H1 (cell line): ENCODE measurements at regions not wholly inside any gene's neighbourhood (a gene's known extent, or its start where the extent isn't known, plus 50 kb on each side); places are given as distances from the start of the nearest gene placed in this dataset.

Source experiments
- CTCF ChIA-PET: fragments of 300-600 bp; sonication (Branson Sonifier 250); formaldehyde crosslinking; loops from one replicate; lab custom pipeline; 2021; ENCODE audit not compliant: partially characterized antibody; lab: Charles Lee
- POLR2A ChIA-PET: fragments of 300-600 bp; sonication (Branson Sonifier 250); formaldehyde crosslinking; loops from one replicate; lab custom pipeline; 2021; ENCODE audit warnings: inconsistent platforms; ENCODE audit not compliant: partially characterized antibody; lab: Charles Lee
- DNase-seq, 2 experiments: peaks; one replicate each; pipeline versions ENCODE4 v3.0.0 to v3.0.0-alpha.2; 2010 to 2022; ENCODE audit warnings: low spot score in 2 of 2, low read depth in 1 of 2, mixed read lengths in 1 of 2
- FAIRE-seq: peaks from 2 replicates; lab custom pipeline; 2011; peaks lifted over from hg19 to GRCh38; lab: Jason Lieb, UNC
- H2AFZ ChIP-seq: 2 replicates; pipeline ENCODE4 v1.8.1; 2012; ENCODE audit warnings: low read length, inconsistent platforms
- H2AK5ac ChIP-seq: 2 replicates; pipeline ENCODE4 v1.6.1; 2013; ENCODE audit warnings: low read depth, low read length
- H2BK120ac ChIP-seq: replicated peaks from 2 replicates; pipeline ENCODE3; 2013; ENCODE audit warnings: low read depth, low read length, inconsistent platforms
- H2BK12ac ChIP-seq: 2 replicates; pipeline ENCODE4 v1.6.1; 2013; ENCODE audit warnings: low read depth, low read length
- H2BK15ac ChIP-seq: 2 replicates; pipeline ENCODE4 v1.6.1; 2013; ENCODE audit warnings: low read length
- H2BK20ac ChIP-seq: 2 replicates; pipeline ENCODE4 v1.6.1; 2013; ENCODE audit warnings: low read length
- H2BK5ac ChIP-seq: 2 replicates; pipeline ENCODE4 v1.6.1; 2013; ENCODE audit warnings: low read depth, low read length
- H3K14ac ChIP-seq: 2 replicates; pipeline ENCODE4 v1.6.1; 2013; ENCODE audit warnings: inconsistent platforms; ENCODE audit not compliant: insufficient read length
- H3K18ac ChIP-seq: 2 replicates; pipeline ENCODE4 v1.6.1; 2013; ENCODE audit warnings: low read length; ENCODE audit errors: extremely low read depth
- H3K23ac ChIP-seq: 2 replicates; pipeline ENCODE4 v1.6.1; 2013; ENCODE audit warnings: inconsistent platforms; ENCODE audit not compliant: insufficient read length
- H3K23me2 ChIP-seq: 2 replicates; pipeline ENCODE4 v1.6.1; 2013; ENCODE audit warnings: low read depth, low read length
- H3K27ac ChIP-seq: 2 replicates; pipeline ENCODE4 v1.6.1; 2011; ENCODE audit warnings: low read depth, low read length, inconsistent platforms
- H3K27me3 ChIP-seq, 4 experiments: replicated peaks in 1 of 4; 1 replicate in 1 of 4; 2 replicates in 3 of 4; pipeline versions ENCODE4 v1.6.1 to v1.8.1; 2011 to 2013; ENCODE audit warnings: low read length in 3 of 4, mild to moderate bottlenecking in 3 of 4, inconsistent platforms in 2 of 4, mixed read lengths in 2 of 4, moderate library complexity in 1 of 4; ENCODE audit not compliant: control insufficient read depth in 3 of 4, insufficient read depth in 3 of 4; ENCODE audit errors: extremely low read depth in 1 of 4
- H3K36me3 ChIP-seq, 4 experiments: 2 replicates each; pipeline versions ENCODE4 v1.6.1 to v1.8.1; 2011 to 2013; ENCODE audit warnings: mild to moderate bottlenecking in 4 of 4, low read length in 3 of 4, moderate library complexity in 2 of 4, control low read depth in 1 of 4, inconsistent platforms in 1 of 4; ENCODE audit not compliant: insufficient read depth in 4 of 4, control insufficient read depth in 2 of 4
- H3K4ac ChIP-seq: replicated peaks from 2 replicates; pipeline ENCODE3; 2013; ENCODE audit warnings: low read length, low read depth, mixed read lengths, inconsistent platforms; ENCODE audit not compliant: insufficient read length
- H3K4me1 ChIP-seq, 4 experiments: replicated peaks in 1 of 4; 1 replicate in 1 of 4; 2 replicates in 3 of 4; pipeline versions ENCODE4 v1.6.1 to v1.8.1; 2011 to 2013; ENCODE audit warnings: low read length in 3 of 4, inconsistent platforms in 2 of 4, mixed read lengths in 1 of 4; ENCODE audit not compliant: insufficient read depth in 4 of 4, control insufficient read depth in 3 of 4
- H3K4me2 ChIP-seq, 2 experiments: 2 replicates each; pipeline versions ENCODE4 v1.6.1 to v1.8.1; 2011 to 2013; ENCODE audit warnings: low read depth in 2 of 2, low read length in 2 of 2, control low read depth in 1 of 2, inconsistent platforms in 1 of 2, mild to moderate bottlenecking in 1 of 2; ENCODE audit not compliant: insufficient read depth in 1 of 2
- H3K4me3 ChIP-seq, 4 experiments: fragments of 200-600, 300-600 bp in 1 of 4; sonication (generic), shearing (Covaris generic), sonication (Bioruptor Twin) in 1 of 4; 2 replicates each; pipeline versions ENCODE4 v1.5.1 to v1.8.1; 2011 to 2016; ENCODE audit warnings: low read length in 4 of 4, low read depth in 3 of 4, control low read depth in 2 of 4, inconsistent platforms in 2 of 4, mild to moderate bottlenecking in 2 of 4, mixed read lengths in 1 of 4, moderate library complexity in 1 of 4; ENCODE audit not compliant: insufficient read depth in 2 of 4; ENCODE audit errors: extremely low read depth in 1 of 4
- H3K56ac ChIP-seq: replicated peaks from 2 replicates; pipeline ENCODE3; 2013; ENCODE audit warnings: low read depth, mild to moderate bottlenecking, mixed read lengths, low read length, inconsistent platforms; ENCODE audit not compliant: insufficient read length
- H3K79me1 ChIP-seq: 2 replicates; pipeline ENCODE4 v1.6.1; 2013; ENCODE audit warnings: low read depth, low read length, control low read depth
- H3K79me2 ChIP-seq, 2 experiments: 2 replicates each; pipeline versions ENCODE4 v1.6.1 to v1.8.1; 2012 to 2013; ENCODE audit warnings: low read length in 2 of 2, mild to moderate bottlenecking in 2 of 2, inconsistent platforms in 1 of 2; ENCODE audit not compliant: insufficient read depth in 2 of 2, control insufficient read depth in 1 of 2
- H3K9ac ChIP-seq, 4 experiments: replicated peaks in 1 of 4; 1 replicate in 1 of 4; 2 replicates in 3 of 4; pipeline versions ENCODE4 v1.6.1 to v1.8.1; 2011 to 2013; ENCODE audit warnings: low read depth in 3 of 4, low read length in 3 of 4, control low read depth in 2 of 4, mild to moderate bottlenecking in 2 of 4, moderate library complexity in 2 of 4, inconsistent platforms in 1 of 4; ENCODE audit errors: extremely low read depth in 1 of 4
- H3K9me3 ChIP-seq, 2 experiments: 2 replicates each; pipeline versions ENCODE4 v1.6.1 to v1.8.1; 2012 to 2013; ENCODE audit warnings: mild to moderate bottlenecking in 2 of 2, moderate library complexity in 2 of 2, control low read depth in 1 of 2, inconsistent platforms in 1 of 2, low read depth in 1 of 2, low read length in 1 of 2, mixed read lengths in 1 of 2; ENCODE audit not compliant: insufficient read depth in 2 of 2
- H4K20me1 ChIP-seq, 2 experiments: replicated peaks in 1 of 2; 2 replicates each; pipeline versions ENCODE3 to v1.8.1; 2011 to 2013; ENCODE audit warnings: inconsistent platforms in 2 of 2, low read length in 2 of 2, mild to moderate bottlenecking in 1 of 2; ENCODE audit not compliant: insufficient read depth in 2 of 2, control insufficient read depth in 1 of 2
- H4K5ac ChIP-seq: 2 replicates; pipeline ENCODE4 v1.6.1; 2013; ENCODE audit warnings: low read length, low read depth, mixed read lengths, inconsistent platforms; ENCODE audit not compliant: insufficient read length
- H4K8ac ChIP-seq: 2 replicates; pipeline ENCODE4 v1.8.0; 2013; ENCODE audit warnings: mild to moderate bottlenecking, moderate library complexity, low read length, inconsistent platforms; ENCODE audit not compliant: insufficient read depth; ENCODE audit errors: extremely low read depth
- H4K91ac ChIP-seq: replicated peaks from 2 replicates; pipeline ENCODE3; 2013; ENCODE audit warnings: low read length, mixed read lengths, inconsistent platforms; ENCODE audit not compliant: insufficient read length
- ATF2 ChIP-seq: IDR thresholded peaks from 2 replicates; pipeline ENCODE4 v1.6.1; 2012; ENCODE audit warnings: low read length, inconsistent platforms
- CBX8 ChIP-seq: fragments of 300-800, 300-1000 bp; sonication (generic); IDR thresholded peaks from 2 replicates; pipeline ENCODE4 v1.7.1; 2016; ENCODE audit warnings: low read depth, low read length, borderline replicate concordance
- CHD1 ChIP-seq: IDR thresholded peaks from 2 replicates; pipeline ENCODE4 v1.6.1; 2012; ENCODE audit warnings: low read depth, low read length, improper control_type of control experiment
- E2F6 ChIP-seq: IDR thresholded peaks from 2 replicates; pipeline ENCODE4 v1.6.1; 2012; ENCODE audit warnings: inconsistent platforms
- KDM5A ChIP-seq: fragments of 200-600 bp; IDR thresholded peaks from 2 replicates; pipeline ENCODE4 v1.7.1; 2012; ENCODE audit warnings: mild to moderate bottlenecking, low read length, inconsistent platforms, mixed read lengths
- NANOG ChIP-seq: IDR thresholded peaks from 2 replicates; pipeline ENCODE4 v1.6.1; 2011; ENCODE audit warnings: low read length, low read depth, mild to moderate bottlenecking, inconsistent platforms; ENCODE audit not compliant: insufficient read depth, poor library complexity, severe bottlenecking
- RBBP5 ChIP-seq: IDR thresholded peaks from 2 replicates; pipeline ENCODE4 v1.7.1; 2012; ENCODE audit warnings: low read depth, mild to moderate bottlenecking, inconsistent platforms, low read length, moderate library complexity, borderline replicate concordance
- RXRA ChIP-seq: IDR thresholded peaks from 2 replicates; pipeline ENCODE4 v1.6.1; 2011; ENCODE audit warnings: low read depth, mild to moderate bottlenecking, low read length, moderate library complexity; ENCODE audit not compliant: insufficient read depth
- SP4 ChIP-seq: IDR thresholded peaks from 2 replicates; pipeline ENCODE4 v1.6.1; 2012; ENCODE audit warnings: low read length, inconsistent platforms
- SRF ChIP-seq: IDR thresholded peaks from 2 replicates; pipeline ENCODE4 v1.6.1; 2011; ENCODE audit warnings: mild to moderate bottlenecking, low read depth, low read length, moderate library complexity
- SUZ12 ChIP-seq: fragments of 200-600 bp; sonication (generic); IDR thresholded peaks from 2 replicates; pipeline ENCODE4 v1.6.1; 2012; ENCODE audit warnings: mild to moderate bottlenecking, inconsistent platforms, low read length, moderate library complexity, mixed read lengths
- TAF1 ChIP-seq: IDR thresholded peaks from 2 replicates; pipeline ENCODE4 v1.6.1; 2011; ENCODE audit warnings: mild to moderate bottlenecking, low read depth, low read length
- TEAD4 ChIP-seq: IDR thresholded peaks from 2 replicates; pipeline ENCODE4 v1.6.1; 2012; ENCODE audit warnings: low read depth, low read length, inconsistent platforms, mixed read lengths
- WGBS, 2 experiments: shearing (Covaris generic) in 1 of 2; methylation state at CpG; one replicate each; pipeline versions ENCODE4 v1.1.6 to v1.1.7; 2013 to 2015; ENCODE audit warnings: low lambda C conversion rate in 2 of 2, mixed read lengths in 2 of 2, inconsistent platforms in 1 of 2, low coverage in 1 of 2, missing lambda C conversion rate in 1 of 2; ENCODE audit not compliant: insufficient replicate concordance in 2 of 2, insufficient coverage in 1 of 2, insufficient read length in 1 of 2; ENCODE audit errors: extremely low coverage in 1 of 2, missing lambda C conversion rate in 1 of 2; 5-methylcytosine and 5-hydroxymethylcytosine counted together

- H3K79me2 ChIP-seq: no peaks in the 10 kb centered on the region
- no peak overlapping the region for H3K4ac ChIP-seq
- no peak overlapping the region for H3K27ac ChIP-seq
- no peak overlapping the region for H2AK5ac ChIP-seq
- no peak overlapping the region for H2BK120ac ChIP-seq
- ChIA-PET CTCF (no interaction called here), POLR2A (no interaction called here)
- peaks cover 3 to 15% (median 9%) of the 10 kb centered on the region in 4 experiments; a peak in 5 of 7 replicates for H3K4me1 ChIP-seq
- H3K9me3 ChIP-seq: no peaks in the 10 kb centered on the region
- no peak overlapping the region for H2BK15ac ChIP-seq
- H3K4me2 ChIP-seq: no peak overlapping the region
- H3K56ac ChIP-seq: no peak overlapping the region
- no peaks in the 10 kb centered on the region for H3K79me1 ChIP-seq
- H4K91ac ChIP-seq: no peak overlapping the region
- H3K36me3 ChIP-seq: no peaks in the 10 kb centered on the region
- FAIRE-seq (no peak), DNase-seq (no peak)
- peaks cover 0 to 3% (median 0%) of the 10 kb centered on the region in 4 experiments; a peak in 1 of 7 replicates for H3K27me3 ChIP-seq
- no peak overlapping the region for H3K18ac ChIP-seq
- no peak overlapping the region for H3K9ac ChIP-seq
- H2AFZ ChIP-seq: no peak overlapping the region
- H3K23me2 ChIP-seq: no peaks in the 10 kb centered on the region
- no peak overlapping the region for H3K23ac ChIP-seq
- WGBS, 2 experiments: 82% methylated on average over 4 of the region's 4 CpGs; no CpG with 5 or more reads in 1 of the 2 experiments
- H3K14ac ChIP-seq: no peak overlapping the region
- H4K20me1 ChIP-seq: no peaks in the 10 kb centered on the region
- no peak overlapping the region for H4K8ac ChIP-seq
- no peak overlapping the region for H2BK5ac ChIP-seq
- no peak overlapping the region for H2BK12ac ChIP-seq
- no peak overlapping the region for H3K4me3 ChIP-seq
- peak overlapping the region; percentile 0; the same call in 1 of the 2 replicates for H2BK20ac ChIP-seq
- no peak overlapping the region for H4K5ac ChIP-seq
- no peak for TF ChIP-seq NANOG
- TF ChIP-seq SUZ12: no peak
- TF ChIP-seq RXRA: no peak
- TF ChIP-seq TEAD4: no peak
- no peak for TF ChIP-seq KDM5A
- no peak for TF ChIP-seq CBX8
- TF ChIP-seq ATF2: no peak
- no peak for TF ChIP-seq SRF
- no peak for TF ChIP-seq CHD1
- TF ChIP-seq TAF1: no peak
- TF ChIP-seq RBBP5: no peak
- no peak for TF ChIP-seq E2F6
- TF ChIP-seq SP4: no peak
These were observed 59.8 kb upstream of the LPAR1 start for GRCh38 chr9:111098093-111098492.
